ENCODE measurements at regions not wholly inside any gene's neighbourhood (a gene's known extent, or its start where the extent isn't known, plus 50 kb on each side); places are given as distances from the start of the nearest gene placed in this dataset.

- no peak overlapping the region for H3K4me3 ChIP-seq (ENCODE audit: low read depth in 2 of 2, low read length in 2 of 2)
- H3K27ac ChIP-seq (ENCODE audit: low read length): no peak overlapping the region
- POLR2A ChIA-PET: no interaction called here
- no peak for DNase-seq (ENCODE audit: low read depth, low spot score)
- ATAC-seq: no peak
- no peaks in the 10 kb centered on the region; the same call in none of the 2 replicates for H3K27me3 ChIP-seq (ENCODE audit: control insufficient read depth, insufficient read depth, low read length)
- no peaks in the 10 kb centered on the region for H3K9me3 ChIP-seq (ENCODE audit: control insufficient read depth, insufficient read depth, low read depth, low read length)
- TF ChIP-seq POLR2AphosphoS5 (IDR thresholded peaks at IDR 0.05; ENCODE audit: low read depth, low read length): no peak
- no peak for TF ChIP-seq CTCF (IDR thresholded peaks at IDR 0.05)
- TF ChIP-seq SIN3A (IDR thresholded peaks at IDR 0.05; ENCODE audit: borderline replicate concordance, insufficient read depth, low read depth, low read length): no peak
- no peaks in the 10 kb centered on the region for H3K36me3 ChIP-seq (ENCODE audit: control insufficient read depth, insufficient read depth, low read length)
- intact Hi-C loops (cut with micrococcal nuclease; ENCODE audit: unreplicated experiment): loop anchor here (5.0 kb wide), 1 partner anchor 312 kb away; no protein-coding TSS in a partner anchor
- CTCF ChIA-PET: no interaction called here
- BruUV-seq (replicated peaks): no TSS peak
- H3K4me1 ChIP-seq (ENCODE audit: control insufficient read depth, insufficient read depth, low read length): no peaks in the 10 kb centered on the region
- in situ Hi-C loops (cut with HindIII; ENCODE audit: low pct_unique_long_range_greater_than_20kb, low sequenced_read_pairs): no loop called here
These were observed 417.0 kb upstream of the PSMD7 start for GRCh38 chr16:73879621-73880020.

- intact Hi-C loops (cut with micrococcal nuclease; ENCODE audit: unreplicated experiment): loop anchor here (5.0 kb wide), 1 partner anchor 311 kb away; no protein-coding TSS in a partner anchor
- H3K4me1 ChIP-seq (ENCODE audit: control insufficient read depth, insufficient read depth, low read length): no peaks in the 10 kb centered on the region
- H3K27me3 ChIP-seq (ENCODE audit: control insufficient read depth, insufficient read depth, low read length): no peaks in the 10 kb centered on the region; the same call in none of the 2 replicates
- H3K9me3 ChIP-seq (ENCODE audit: control insufficient read depth, insufficient read depth, low read depth, low read length): no peaks in the 10 kb centered on the region
- BruUV-seq (replicated peaks): no TSS peak
- DNase-seq (ENCODE audit: low read depth, low spot score) (peak; percentile 32), ATAC-seq (no peak)
- TF ChIP-seq POLR2AphosphoS5 (IDR thresholded peaks at IDR 0.05; ENCODE audit: low read depth, low read length) (no peak), CTCF (IDR thresholded peaks at IDR 0.05) (peak; percentile 39; the same call in 1 of the 2 replicates)
- CTCF ChIA-PET: interaction anchor here (0.7 to 0.8 kb wide), 2 partner anchors 166 to 593 kb away, joined by 3 read pairs; no protein-coding TSS in a partner anchor
- POLR2A ChIA-PET: no interaction called here
- no peak overlapping the region for H3K4me3 ChIP-seq (ENCODE audit: low read depth in 2 of 2, low read length in 2 of 2)
- in situ Hi-C loops (cut with HindIII; ENCODE audit: low pct_unique_long_range_greater_than_20kb, low sequenced_read_pairs): no loop called here
- H3K27ac ChIP-seq (ENCODE audit: low read length): no peak overlapping the region
- H3K36me3 ChIP-seq (ENCODE audit: control insufficient read depth, insufficient read depth, low read length): no peaks in the 10 kb centered on the region
These were observed 418.0 kb upstream of the PSMD7 start for GRCh38 chr16:73878611-73879010.

GRCh38 chr16:73877150-73877549 is 419.5 kb upstream of the PSMD7 start:
- Histone ChIP-seq H3K4me3 (ENCODE audit: low read depth in 2 of 2, low read length in 2 of 2) (no peak overlapping the region), H3K27me3 (ENCODE audit: control insufficient read depth, insufficient read depth, low read length) (no peaks in the 10 kb centered on the region; the same call in none of the 2 replicates), H3K4me1 (ENCODE audit: control insufficient read depth, insufficient read depth, low read length) (no peaks in the 10 kb centered on the region), H3K27ac (ENCODE audit: low read length) (no peak overlapping the region), H3K9me3 (ENCODE audit: control insufficient read depth, insufficient read depth, low read depth, low read length) (no peaks in the 10 kb centered on the region), H3K36me3 (ENCODE audit: control insufficient read depth, insufficient read depth, low read length) (no peaks in the 10 kb centered on the region)
- ChIA-PET CTCF (no interaction called here), POLR2A (no interaction called here)
- in situ Hi-C loops (cut with HindIII; ENCODE audit: low pct_unique_long_range_greater_than_20kb, low sequenced_read_pairs) (no loop called here), intact Hi-C loops (cut with micrococcal nuclease; ENCODE audit: unreplicated experiment) (loop anchor here (5.0 kb wide), 1 partner anchor 310 kb away; no protein-coding TSS in a partner anchor)
- BruUV-seq (replicated peaks): no TSS peak
- DNase-seq (ENCODE audit: low read depth, low spot score) (no peak), ATAC-seq (no peak)
- TF ChIP-seq CTCF (IDR thresholded peaks at IDR 0.05): no peak
- TF ChIP-seq SIN3A (IDR thresholded peaks at IDR 0.05; ENCODE audit: borderline replicate concordance, insufficient read depth, low read depth, low read length): no peak
- no peak for TF ChIP-seq POLR2AphosphoS5 (IDR thresholded peaks at IDR 0.05; ENCODE audit: low read depth, low read length)
- no peak for TF ChIP-seq TCF7L2 (IDR thresholded peaks at IDR 0.05; ENCODE audit: low read depth, low read length)
- TF ChIP-seq REST (IDR thresholded peaks at IDR 0.05; ENCODE audit: insufficient read depth in 1 of 2, low read depth in 2 of 2, low read length in 1 of 2): no peak

All from Panc1 (cell line).